ENCODE measurements at regions not wholly inside any gene's neighbourhood (a gene's known extent, or its start where the extent isn't known, plus 50 kb on each side); places are given as distances from the start of the nearest gene placed in this dataset.

- DNase-seq (ENCODE audit: low spot score), result no peak
Observed at GRCh38 chr15:70279096-70279495, 181.4 kb upstream of the TLE3 start.

GRCh38 chr15:70278644-70279043 is 180.9 kb upstream of the TLE3 start:
- DNase-seq (ENCODE audit: low spot score), result no peak

GRCh38 chr15:70277556-70277955 is 179.8 kb upstream of the TLE3 start:
- DNase-seq (ENCODE audit: low spot score), result no peak

- DNase-seq (ENCODE audit: low spot score), result no peak
Observed at GRCh38 chr15:70276401-70276800, 178.7 kb upstream of the TLE3 start.

GRCh38 chr15:70275461-70276138 is 177.9 kb upstream of the TLE3 start:
- DNase-seq (ENCODE audit: low spot score), result no peak

GRCh38 chr15:70274908-70275307 is 177.2 kb upstream of the TLE3 start:
- no peak for DNase-seq (ENCODE audit: low spot score)

GRCh38 chr15:70274255-70274880 is 176.7 kb upstream of the TLE3 start:
- DNase-seq (ENCODE audit: low spot score), result no peak

- no peak for DNase-seq (ENCODE audit: low spot score)
Observed at GRCh38 chr15:70273808-70274207, 176.1 kb upstream of the TLE3 start.

GRCh38 chr15:70272565-70273355 is 175.0 kb upstream of the TLE3 start:
- DNase-seq (ENCODE audit: low spot score), result no peak

- no peak for DNase-seq (ENCODE audit: low spot score)
Observed at GRCh38 chr15:70271422-70272088, 173.8 kb upstream of the TLE3 start.

GRCh38 chr15:70270752-70271111 is 173.0 kb upstream of the TLE3 start:
- DNase-seq (ENCODE audit: low spot score), result no peak

GRCh38 chr15:70269991-70270751 is 172.5 kb upstream of the TLE3 start:
- no peak for DNase-seq (ENCODE audit: low spot score)

GRCh38 chr15:70269311-70269911 is 171.7 kb upstream of the TLE3 start:
- no peak for DNase-seq (ENCODE audit: low spot score)

- DNase-seq (ENCODE audit: low spot score), result no peak
Observed at GRCh38 chr15:70268698-70269251, 171.1 kb upstream of the TLE3 start.

GRCh38 chr15:70267879-70268278 is 170.2 kb upstream of the TLE3 start:
- no peak for DNase-seq (ENCODE audit: low spot score)

- no peak for DNase-seq (ENCODE audit: low spot score)
Observed at GRCh38 chr15:70267306-70267705, 169.6 kb upstream of the TLE3 start.

GRCh38 chr15:70266412-70267121 is 168.8 kb upstream of the TLE3 start:
- DNase-seq (ENCODE audit: low spot score), result no peak

- no peak for DNase-seq (ENCODE audit: low spot score)
Observed at GRCh38 chr15:70265986-70266385, 168.3 kb upstream of the TLE3 start.

- DNase-seq (ENCODE audit: low spot score), result no peak
Observed at GRCh38 chr15:70265466-70265978, 167.8 kb upstream of the TLE3 start.

- no peak for DNase-seq (ENCODE audit: low spot score)
Observed at GRCh38 chr15:70264738-70265465, 167.2 kb upstream of the TLE3 start.

Measured in CD4-positive, alpha-beta T cell treated with Interleukin-15 for 4 hours (primary cell).